ENCODE measurements at regions not wholly inside any gene's neighbourhood (a gene's known extent, or its start where the extent isn't known, plus 50 kb on each side); places are given as distances from the start of the nearest gene placed in this dataset.

DNA sequence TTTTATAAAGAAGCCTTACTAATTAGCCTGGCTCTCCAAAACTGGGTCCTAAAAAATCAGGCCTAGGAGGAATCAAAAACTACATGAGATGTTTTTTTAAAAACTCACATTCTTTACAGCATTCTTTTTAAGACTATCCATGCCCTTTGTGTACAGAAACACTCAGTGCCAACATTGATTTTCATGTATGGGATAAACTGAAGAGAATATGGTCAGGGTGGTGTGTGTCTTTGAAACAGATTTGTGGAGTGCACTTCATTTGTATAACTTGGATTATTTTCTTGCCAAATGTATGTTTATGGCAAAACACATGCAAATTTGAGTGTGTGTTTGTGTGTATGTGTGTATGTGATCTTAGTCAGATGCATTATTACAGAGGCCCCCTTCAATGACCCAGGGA lies 283.6 kb upstream of the ATP5MC3 start:
- DNase-seq = no peak

DNA sequence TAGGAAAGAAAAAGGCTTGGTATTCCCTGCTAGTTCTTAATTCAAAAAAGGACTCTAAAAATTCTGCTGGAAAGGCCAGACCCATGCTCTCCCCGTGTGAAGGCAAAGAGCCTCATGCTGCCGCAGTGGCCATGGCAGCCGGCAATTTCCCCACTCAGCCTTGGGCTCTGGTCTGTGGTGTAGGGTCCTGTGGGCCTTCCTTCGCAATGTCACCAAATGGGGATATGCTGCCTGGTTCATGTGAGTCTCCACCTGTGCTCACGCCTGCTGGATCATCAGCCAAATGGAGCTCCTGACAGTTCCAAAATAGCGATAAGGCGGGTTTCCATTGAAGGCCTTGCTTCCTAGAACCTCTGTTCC lies 282.8 kb upstream of the ATP5MC3 start:
- no peak for DNase-seq

DNA sequence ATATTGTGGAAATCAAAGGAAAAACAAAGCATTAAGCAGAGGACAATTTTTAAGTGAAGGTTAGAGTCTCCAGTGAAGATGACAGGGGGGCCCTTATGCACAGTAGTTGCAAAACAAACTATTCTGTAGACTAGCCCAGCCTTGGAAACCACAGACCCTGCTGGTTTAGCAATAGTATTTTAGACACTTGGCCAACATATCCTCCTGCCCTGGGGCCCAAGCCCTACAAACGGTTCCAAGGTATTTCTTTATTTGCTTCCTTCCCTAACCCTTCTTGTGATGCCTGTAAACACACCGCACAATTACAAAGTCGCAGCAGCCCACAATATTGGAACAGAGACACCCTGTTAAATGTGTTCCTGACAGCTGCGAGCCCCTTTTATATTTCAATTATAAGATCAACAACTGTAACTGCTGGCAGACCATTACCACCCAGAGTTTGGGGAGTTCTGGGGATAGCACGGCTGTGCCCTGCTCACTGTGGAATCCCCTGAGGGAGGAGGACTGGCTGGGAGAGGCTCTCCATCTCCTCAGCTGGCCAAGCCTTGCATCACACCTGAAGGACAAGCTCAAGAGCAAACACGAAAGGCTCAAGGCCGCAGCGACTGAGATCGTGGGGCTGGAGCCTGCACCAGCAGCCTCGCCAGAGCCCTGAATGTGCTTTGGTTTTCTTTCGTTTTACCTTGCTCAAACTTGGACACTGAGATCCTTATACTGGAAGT lies 282.2 kb upstream of the ATP5MC3 start:
- no peak for DNase-seq

DNA sequence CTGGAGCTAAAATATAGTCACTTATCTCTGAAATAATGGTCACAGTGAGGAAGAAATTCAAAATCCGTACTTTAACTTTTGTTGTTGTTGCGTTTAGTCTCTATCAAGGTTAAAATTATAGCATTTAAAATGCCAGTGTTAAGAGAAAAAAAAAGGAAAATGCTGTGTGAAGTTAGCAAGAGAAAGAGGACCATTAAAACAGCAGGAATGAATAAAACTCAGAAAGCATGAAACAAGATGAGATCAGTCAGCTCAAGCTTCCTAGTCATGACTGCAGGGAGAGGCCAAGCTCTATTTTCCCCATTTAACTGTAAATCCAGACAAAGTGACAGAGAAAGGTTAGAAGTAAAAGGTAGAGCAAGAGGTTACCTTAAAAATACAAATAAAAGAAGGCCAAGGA lies 281.7 kb upstream of the ATP5MC3 start:
- no peak for DNase-seq

DNA sequence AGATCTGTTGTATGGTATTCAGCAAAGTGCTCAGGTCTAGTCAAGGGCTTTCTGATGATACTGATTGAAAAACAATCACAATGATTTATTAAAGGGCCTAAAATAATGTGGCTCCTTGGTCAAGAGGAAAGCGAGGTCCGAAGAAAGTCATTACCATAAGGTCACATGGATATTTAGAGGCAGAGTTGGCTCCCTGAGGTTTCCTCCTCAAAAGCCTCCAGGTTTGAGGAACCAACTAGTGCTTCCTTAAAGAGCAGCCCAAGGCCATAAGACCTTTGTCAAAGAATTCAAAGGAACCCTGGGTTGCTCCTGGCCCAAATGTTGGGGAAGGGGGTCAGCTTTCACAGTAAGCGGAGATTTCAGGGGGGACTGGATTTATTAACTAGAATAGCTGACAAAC lies 280.7 kb upstream of the ATP5MC3 start:
- DNase-seq = no peak

DNA sequence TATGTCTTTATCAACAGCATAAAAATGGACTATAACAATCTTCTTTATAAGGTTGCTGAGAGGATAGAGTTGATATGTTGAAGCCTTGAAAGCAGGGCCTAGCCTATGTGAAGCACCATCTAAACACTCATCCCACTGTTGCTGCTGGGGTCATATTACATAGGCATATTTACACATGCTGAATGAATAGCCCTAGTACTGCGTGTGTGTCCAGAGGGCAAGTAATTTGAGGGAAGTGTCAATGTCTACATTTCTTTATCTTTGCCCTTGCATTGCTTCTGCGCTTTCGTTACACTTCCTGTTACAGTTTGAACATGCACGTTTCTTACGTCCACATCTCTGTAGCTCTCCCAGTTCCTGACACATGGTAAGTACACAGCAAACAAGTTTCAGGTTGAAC lies 280.3 kb upstream of the ATP5MC3 start:
- no peak for DNase-seq

DNA sequence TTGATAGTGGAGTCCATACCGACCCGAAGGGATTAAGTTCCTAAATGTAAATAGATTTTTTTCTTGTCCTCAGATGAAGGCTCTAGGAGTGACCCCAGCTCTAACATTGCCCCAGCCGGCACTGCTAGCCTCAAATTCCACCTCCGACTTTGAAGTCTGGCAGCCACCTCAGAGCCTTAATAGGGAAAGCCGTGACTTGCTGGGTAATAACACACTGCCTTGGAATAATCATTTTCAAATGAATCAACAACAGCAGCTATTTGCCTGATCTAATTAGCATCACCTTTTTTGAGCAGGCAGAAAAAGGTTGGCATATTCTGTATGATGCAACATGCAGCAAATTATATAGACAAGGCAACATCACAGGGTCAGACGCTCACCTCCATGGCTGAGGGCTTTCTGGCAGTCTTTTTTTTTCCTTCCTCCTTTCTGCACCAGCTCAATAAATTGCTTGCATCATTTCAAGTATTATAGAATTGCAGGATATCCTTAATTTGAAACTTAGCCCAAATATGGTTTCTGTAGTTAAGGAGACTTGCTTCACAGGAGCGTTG lies 276.5 kb upstream of the ATP5MC3 start:
- no peak for DNase-seq

DNA sequence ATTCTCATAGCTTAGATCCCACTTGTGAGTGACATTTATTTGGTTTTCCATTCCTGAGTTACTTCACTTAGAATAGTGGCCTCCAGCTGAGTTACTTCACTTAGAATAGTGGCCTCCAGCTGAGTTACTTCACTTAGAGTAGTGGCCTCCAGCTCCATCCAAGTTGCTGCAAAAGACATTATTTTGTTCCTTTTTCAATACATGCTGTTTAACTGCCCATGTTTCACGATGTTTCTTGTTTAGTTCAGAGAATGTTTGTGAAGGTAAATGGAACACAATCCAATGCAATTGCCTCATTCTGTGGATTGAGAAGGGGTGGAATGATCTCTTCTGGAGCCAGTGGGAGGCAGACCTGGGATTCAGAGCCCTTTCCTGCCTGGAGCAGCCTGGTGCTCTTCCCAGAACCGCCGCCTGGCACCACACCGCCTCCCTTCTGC lies 273.5 kb upstream of the ATP5MC3 start:
- DNase-seq = no peak

DNA sequence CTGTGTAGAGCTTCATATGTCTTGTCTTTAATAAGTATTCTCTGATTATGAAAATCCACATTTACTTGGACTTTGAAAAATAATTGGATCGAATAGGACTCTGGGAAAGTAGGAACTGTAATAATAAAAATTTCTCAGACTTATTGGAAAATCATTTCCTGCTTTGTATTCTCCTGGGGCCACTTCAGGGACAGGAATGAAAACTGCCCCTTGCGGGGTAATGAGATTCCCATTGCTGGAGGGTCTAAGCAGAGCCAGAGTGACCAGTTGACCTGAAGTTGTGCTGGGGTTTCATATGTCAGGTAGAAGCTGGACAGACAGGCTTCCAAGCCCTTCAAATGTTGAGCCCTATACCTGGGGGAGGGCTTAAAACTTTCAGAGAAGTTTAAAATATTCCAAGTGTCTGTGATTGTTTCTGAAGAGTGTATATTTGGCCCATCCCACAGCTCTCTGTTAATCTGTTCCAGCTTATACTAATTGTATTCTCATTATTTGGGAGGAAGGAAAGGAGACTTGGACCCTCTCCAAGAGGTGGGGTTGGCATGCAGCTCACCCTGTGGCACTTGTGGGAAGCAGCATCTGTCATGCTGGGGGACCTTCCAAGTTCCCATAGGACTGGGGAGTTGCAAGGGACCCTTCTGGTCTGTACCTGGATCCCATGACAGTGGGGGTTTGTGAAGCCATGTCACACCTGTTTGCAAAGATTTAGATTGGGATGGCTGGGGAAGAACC lies 268.7 kb upstream of the ATP5MC3 start:
- no peak for DNase-seq

DNA sequence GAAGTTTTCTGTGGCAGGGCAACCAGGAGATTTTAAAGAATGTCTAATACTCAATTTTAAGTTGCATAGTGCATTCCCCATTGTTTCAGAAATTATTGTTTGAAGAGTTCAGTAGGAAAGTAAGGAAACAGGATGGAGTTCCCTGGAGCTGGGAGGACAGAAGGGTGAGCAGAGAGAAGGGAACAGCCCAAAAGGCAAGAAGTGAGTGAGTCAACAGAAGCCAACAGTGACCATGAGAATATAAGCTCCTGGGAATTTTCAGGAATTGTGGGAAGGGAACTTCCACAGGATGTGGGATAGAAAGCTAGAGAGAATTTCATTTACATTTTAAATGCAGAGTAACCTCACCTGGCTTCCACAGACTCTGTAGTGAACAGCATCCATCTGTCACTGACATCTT lies 268.1 kb upstream of the ATP5MC3 start:
- no peak for DNase-seq

DNA sequence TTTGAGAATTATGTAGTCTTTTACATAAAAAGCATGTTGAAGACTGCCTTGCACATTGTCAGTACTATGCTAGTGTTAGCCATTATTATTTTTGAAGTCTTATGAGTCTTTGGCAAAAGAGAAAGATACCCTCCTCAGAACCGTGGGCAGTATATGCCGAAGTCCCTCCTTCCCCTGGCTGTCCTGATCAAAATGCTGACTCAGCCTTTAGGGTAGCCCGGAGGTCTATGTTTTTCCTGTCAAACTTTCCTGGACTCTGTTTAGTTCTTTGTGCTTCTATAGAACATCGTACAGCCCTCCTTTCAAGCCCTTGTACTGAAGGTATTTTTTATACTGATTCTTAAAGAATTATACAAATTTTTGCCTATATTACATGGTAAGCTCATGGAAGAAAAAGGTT lies 264.7 kb upstream of the ATP5MC3 start:
- no peak for DNase-seq

DNA sequence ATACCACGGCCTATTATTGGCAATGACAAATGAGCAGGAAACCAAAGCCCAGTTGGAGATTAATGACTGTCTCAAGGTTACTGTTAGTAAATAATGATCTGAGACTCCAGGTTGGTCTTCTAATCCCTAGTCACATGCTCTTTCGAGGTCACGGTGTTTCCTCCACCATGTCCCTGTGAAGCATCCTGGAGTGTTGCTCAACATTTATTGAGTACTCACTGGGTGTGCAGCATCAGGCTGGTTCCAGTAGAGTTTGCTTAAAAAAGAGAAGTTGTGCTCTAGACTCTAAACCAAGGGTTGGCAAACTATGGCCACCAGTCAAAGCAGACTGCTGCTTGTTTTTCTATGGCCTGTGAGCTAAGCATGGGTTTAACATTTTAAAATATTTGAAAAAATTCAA lies 263.8 kb upstream of the ATP5MC3 start:
- no peak for DNase-seq

DNA sequence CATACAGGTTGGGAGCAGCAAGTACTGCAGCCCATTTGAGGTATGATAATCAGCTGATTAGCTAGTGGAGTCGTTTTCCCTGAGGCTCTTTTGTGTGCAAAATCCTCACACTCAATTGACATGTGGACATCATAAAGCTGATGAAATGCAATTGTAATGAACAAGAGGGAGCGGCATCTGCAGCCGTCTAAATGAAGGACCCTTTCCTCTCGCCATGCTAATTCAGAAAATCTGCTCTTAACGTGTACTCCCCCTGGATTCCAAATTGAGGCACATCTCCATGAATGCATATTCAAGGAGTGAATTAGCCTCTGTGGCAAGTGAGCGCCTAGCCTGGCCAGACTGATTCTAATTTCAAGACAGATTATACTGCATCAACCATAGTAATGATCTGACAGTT lies 260.9 kb upstream of the ATP5MC3 start:
- no peak for DNase-seq

DNA sequence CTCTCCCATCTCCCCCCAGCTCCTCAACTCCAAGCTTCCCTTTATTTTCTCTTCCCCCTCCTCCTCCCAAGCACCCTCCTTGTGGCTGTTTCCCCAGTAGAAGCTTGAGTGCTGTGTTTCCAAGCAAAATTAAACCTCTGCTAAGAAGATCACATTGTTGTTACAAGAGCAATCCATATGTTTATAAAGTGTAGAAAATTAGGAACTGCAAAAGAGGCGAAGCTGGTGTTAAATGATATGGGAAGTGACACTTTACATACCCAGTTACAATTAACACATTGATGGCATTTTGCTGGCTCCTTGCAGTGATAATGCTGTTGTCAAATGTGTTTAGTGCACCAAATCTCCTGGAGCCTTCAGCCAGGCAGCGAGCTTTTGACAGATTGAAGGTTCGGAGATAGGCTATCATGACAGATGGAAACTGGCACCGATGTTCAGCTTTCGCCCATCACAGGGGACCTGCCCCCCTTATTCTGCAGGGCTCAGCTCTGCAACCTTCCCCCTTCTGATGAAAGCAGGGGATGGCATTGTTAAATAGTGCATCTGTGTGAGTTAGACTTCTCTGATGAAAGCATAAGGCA lies 259.8 kb upstream of the ATP5MC3 start:
- DNase-seq = no peak

DNA sequence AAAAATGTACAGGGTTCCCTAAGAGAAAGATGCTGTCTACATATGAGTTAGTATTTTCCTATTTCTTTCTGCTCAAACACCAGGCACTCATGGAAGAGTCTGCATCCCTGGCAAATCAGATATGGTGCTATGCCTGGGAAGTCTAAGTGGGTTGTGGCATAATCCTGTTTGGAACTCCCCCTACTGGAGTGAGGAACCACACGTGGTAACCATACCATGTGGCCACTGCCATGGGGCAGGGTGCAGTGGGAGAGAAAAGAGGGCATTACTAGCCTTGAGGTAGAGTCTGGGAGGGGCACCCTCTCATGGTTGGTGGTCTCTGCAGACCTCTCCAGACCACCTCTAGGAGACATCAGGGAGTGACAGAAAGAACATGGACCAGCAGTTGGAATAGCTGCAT lies 257.9 kb upstream of the ATP5MC3 start:
- DNase-seq = no peak

DNA sequence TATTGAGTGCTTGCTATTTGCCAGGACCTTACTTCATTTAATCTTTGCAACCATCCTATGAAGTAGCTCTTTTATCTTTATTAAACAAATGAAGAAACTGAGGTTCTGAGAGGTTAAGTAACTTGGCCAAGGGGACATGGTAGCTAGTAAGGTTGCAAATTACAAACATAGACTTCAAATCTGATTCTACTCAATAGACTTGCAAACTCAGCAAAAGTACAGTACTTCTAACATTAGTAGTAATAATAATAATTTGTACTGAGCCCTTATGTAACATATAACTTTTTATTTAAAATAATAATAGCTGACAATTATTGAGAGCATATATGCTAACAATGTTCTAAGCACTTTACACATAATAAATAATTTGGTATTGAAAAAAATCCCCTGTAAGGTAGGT lies 255.7 kb upstream of the ATP5MC3 start:
- no peak for DNase-seq

DNA sequence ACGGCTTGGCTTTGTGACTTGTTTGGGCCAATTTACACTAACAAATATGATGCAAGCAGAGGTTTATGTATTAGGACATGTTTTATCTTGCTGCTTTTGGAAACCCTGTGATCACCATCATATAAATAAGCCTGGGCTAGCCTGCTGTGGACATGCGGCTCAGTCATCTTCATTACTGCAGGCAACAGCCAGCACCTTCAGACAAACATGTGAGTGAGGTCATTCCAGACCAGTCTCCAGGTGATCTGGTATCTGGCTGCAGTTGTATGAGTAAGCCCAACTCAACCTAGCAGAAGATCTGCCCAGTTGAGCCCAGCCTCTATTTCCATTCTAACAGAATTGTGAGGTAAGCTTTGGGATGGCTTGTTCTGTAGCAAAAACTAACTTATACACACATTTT lies 254.6 kb upstream of the ATP5MC3 start:
- DNase-seq = no peak

DNA sequence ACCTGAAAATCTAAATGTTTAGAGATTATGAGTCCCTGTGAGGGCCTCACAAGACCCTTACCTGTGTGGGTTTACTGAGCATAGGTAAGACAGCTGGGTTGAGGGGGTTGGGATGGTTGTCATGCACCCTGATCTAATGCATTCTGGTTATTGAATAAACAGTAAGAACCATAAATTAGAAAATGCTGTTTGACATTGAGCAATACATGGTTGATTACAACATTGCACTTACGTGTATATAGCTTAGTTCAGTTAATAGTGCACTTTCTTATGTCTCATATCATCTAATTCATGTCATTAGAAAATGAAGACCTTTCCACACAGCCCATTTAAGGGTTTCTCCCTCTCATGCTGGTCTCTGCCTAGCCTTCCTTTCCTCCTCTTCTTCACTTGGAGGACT lies 253.5 kb upstream of the ATP5MC3 start:
- DNase-seq = no peak

DNA sequence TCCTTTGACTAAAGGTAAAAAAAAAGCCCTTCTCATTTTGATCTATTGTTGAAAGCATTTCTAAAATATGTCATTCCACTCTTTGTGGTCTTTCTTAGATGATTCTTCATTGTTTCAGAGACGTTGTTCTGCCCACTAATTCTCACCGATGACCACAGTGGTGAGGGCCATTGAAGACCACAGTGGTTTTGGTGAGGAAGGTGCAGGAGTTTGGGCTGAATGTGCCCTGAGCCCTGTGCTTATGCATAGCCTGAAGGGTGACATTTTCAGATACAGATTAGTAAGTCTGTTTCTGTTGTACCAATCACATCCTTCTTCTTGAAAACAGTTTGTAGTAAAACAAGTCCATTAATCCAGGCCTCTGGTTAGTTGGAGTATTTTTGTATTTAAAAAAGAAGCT lies 251.3 kb upstream of the ATP5MC3 start:
- DNase-seq = no peak

DNA sequence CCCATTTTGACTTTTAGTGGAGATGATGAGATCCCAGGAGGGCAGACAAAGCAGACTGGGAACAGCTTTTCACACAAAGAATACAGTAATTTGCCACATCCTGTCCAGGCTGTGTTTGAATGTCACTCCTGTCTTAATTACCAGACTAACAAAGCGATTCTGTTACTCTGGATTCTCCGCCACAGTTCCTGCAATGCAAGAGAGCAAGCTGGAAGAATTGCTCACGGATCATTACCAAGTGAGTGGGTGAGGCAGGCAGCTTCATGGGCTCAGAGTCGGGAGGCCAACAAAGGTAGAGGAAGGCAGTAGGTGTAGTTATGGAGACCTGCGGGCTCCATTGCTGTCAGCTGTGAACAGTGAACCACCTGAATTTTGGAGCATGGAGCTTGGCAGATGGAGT lies 250.5 kb upstream of the ATP5MC3 start:
- DNase-seq = no peak

DNA sequence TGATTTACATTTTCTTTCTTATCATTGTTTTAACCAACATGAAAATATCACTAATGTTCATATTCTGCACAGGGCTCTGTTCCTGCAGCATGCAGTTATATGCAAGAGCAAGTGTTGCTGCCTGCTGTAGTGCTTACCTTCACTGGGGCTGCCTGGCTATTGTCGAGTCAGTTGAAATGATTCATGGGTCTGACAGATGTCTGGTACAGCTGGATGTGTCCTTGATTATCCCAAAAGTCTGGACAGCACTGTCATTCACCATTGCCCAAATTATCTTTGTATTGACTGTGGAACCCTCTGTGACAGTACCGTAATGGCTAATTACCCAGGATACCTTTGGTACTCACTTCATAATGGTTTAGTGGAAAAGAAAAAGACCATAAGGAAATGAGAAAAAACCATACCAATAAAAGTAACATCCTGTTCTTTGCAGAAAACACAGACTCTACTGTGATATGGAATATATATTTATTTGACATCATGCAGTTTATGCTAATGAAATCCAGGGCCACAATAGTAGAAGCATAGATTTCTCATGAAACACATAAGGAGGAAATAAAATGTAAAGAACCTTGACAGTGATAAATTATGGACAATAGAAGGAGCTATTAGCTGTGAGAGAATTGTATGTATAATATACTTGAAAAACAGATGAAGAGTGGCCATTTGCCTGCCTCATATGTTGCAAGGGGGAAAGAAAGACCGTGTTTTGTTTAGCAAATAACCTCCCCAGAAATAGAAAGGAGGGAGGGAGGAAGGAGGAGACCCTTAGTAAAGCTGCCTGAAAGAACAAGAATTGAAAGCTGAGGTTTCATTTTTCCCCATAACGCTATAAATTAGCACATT lies 249.8 kb upstream of the ATP5MC3 start:
- DNase-seq = no peak

DNA sequence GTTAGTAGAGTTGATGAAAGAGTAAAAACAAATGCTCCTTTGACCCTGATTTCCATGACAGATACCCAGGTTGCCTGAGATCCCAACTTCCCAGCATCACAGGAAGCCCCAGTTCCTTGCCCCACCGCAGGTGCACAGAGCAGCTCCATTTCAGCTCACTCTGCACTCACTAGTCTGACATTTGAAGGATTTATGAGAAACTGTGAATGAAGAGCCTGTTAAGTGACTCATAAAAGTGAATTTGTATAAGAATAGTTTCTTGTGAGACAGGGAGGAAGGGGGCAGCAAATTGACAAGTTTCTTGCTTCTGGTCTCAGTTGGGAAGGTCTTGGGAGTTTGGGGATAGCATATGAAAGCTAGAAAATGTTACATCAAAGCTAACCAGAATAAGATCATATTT lies 248.7 kb upstream of the ATP5MC3 start:
- DNase-seq = no peak
